Esophagus squamous epithelium (tissue), 5 donors: ENCODE measurements at regions not wholly inside any gene's neighbourhood (a gene's known extent, or its start where the extent isn't known, plus 50 kb on each side); places are given as distances from the start of the nearest gene placed in this dataset.

Experiments used
- DNase-seq: peaks from one replicate; lab custom pipeline; 2025; lab: John Stamatoyannopoulos, UW
- H3K27ac ChIP-seq, 4 donors: fragments of 200-600 bp; sonication (generic); one replicate each; pipeline ENCODE4 v1.5.1; 2016 to 2019; ENCODE audit warnings: mild to moderate bottlenecking in 1 of 4
- H3K27me3 ChIP-seq, 4 donors: fragments of 200-600 bp; sonication (generic); 1 replicate in 3 of 4; 2 replicates in 1 of 4; pipeline versions ENCODE4 v1.5.1 to v1.6.0; 2017 to 2021; ENCODE audit warnings: antibody characterized with exemption in 1 of 4
- H3K36me3 ChIP-seq, 3 donors: fragments of 200-600 bp; sonication (generic); one replicate each; pipeline ENCODE4 v1.5.1; 2016 to 2019
- H3K4me1 ChIP-seq, 3 donors: fragments of 200-600 bp; sonication (generic); one replicate each; pipeline ENCODE4 v1.5.1; 2017 to 2019
- H3K4me3 ChIP-seq, 4 donors: fragments of 200-600 bp; sonication (generic); 1 replicate in 3 of 4; 2 replicates in 1 of 4; pipeline ENCODE4 v1.5.1; 2016 to 2019; ENCODE audit warnings: mild to moderate bottlenecking in 2 of 4, moderate library complexity in 1 of 4
- H3K9me3 ChIP-seq, 3 donors: fragments of 200-600 bp; sonication (generic); one replicate each; pipeline ENCODE4 v1.5.1; 2016 to 2019
- POLR2A ChIP-seq, 4 donors: fragments of 450-650 bp; IDR thresholded peaks; one replicate each; pipeline ENCODE4 v1.6.1; 2017; ENCODE audit warnings: antibody characterized with exemption in 4 of 4, mild to moderate bottlenecking in 4 of 4, moderate library complexity in 3 of 4
- WGBS, 2 donors: methylation state at CpG; one replicate each; pipeline ENCODE4 v1.1.5; 2018; 5-methylcytosine and 5-hydroxymethylcytosine counted together
- intact Hi-C: fragments of 100-400 bp; cut with DNase I; formaldehyde crosslinking; loops from one replicate; pipeline ENCODE4 v1.15.0; 2022
- TF ChIP-seq, protein P1 (sequence below), 6 experiments: fragments of 450-650 bp in 4 of 6; fragments of 200-600 bp in 2 of 6; sonication (generic) in 2 of 6; IDR thresholded peaks; one replicate each; pipeline ENCODE4 v1.5.1; 2016 to 2019; ENCODE audit warnings: antibody characterized with exemption in 6 of 6, mild to moderate bottlenecking in 4 of 6, moderate library complexity in 4 of 6
- donor health status: DM: yes; HTN: yes; CAD: no.

DNA sequence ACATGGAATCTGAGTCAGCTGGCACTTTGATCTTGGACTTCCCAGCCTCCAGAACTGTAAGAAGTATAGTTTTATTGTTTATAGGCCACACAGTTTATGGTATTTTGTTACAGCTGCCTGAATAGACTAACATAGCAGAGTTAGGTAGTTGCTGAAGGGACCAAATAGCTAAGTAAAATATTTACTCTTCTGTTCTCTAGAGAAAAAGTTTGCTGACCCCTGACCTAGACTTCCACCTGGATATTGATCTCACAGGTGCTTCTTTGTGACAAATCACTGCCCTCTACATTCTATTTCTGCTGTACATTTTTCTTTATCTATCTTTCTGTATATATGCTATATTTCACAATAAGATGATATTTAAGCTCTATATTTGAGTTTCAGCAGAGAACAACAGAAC is 212.5 kb downstream of the CSNK2A3 start:
- peak overlapping the region in 1 of 4 donors; percentile 53 for H3K27ac ChIP-seq
- intact Hi-C loops = no loop called here
- no peak for TF ChIP-seq POLR2A (IDR thresholded peaks at IDR 0.05)
- TF ChIP-seq, protein P1, sequence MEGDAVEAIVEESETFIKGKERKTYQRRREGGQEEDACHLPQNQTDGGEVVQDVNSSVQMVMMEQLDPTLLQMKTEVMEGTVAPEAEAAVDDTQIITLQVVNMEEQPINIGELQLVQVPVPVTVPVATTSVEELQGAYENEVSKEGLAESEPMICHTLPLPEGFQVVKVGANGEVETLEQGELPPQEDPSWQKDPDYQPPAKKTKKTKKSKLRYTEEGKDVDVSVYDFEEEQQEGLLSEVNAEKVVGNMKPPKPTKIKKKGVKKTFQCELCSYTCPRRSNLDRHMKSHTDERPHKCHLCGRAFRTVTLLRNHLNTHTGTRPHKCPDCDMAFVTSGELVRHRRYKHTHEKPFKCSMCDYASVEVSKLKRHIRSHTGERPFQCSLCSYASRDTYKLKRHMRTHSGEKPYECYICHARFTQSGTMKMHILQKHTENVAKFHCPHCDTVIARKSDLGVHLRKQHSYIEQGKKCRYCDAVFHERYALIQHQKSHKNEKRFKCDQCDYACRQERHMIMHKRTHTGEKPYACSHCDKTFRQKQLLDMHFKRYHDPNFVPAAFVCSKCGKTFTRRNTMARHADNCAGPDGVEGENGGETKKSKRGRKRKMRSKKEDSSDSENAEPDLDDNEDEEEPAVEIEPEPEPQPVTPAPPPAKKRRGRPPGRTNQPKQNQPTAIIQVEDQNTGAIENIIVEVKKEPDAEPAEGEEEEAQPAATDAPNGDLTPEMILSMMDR (IDR thresholded peaks at IDR 0.05) = no peak

DNA sequence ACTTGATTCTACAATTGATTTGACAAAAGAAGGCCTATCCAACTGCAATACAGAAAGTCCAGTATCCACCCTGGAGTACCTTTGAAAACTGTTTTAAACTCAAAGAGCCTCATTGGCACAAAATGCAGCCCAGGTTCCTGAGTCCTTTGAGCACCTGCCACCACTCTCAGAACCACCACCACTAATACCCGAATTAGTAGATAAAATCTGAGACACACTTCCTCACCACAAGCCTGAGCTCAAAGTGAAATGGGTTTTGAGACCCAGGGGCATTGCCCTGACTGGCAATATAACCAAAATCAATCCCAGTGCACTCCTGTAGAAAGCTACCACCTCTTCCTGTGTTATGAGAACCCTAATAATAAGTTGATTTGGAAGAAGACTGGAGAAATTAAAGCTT is 215.7 kb downstream of the CSNK2A3 start:
- H3K4me1 ChIP-seq = peaks cover 0 to 32% (median 7%) of the 10 kb centered on the region in 3 donors
- H3K27me3 ChIP-seq = no peaks in the 10 kb centered on the region
- no peaks in the 10 kb centered on the region for H3K36me3 ChIP-seq
- H3K27ac ChIP-seq = no peak overlapping the region
- 50 to 57% methylated on average over 1 of the region's 1 CpG for WGBS, 2 donors
- no peaks in the 10 kb centered on the region for H3K9me3 ChIP-seq
- no peak overlapping the region for H3K4me3 ChIP-seq
- DNase-seq = no peak
- intact Hi-C loops = no loop called here
- TF ChIP-seq POLR2A (IDR thresholded peaks at IDR 0.05) = no peak
- TF ChIP-seq, protein P1 (IDR thresholded peaks at IDR 0.05) = no peak

More for the DNA sequence above, 212.5 kb downstream of the CSNK2A3 start:
- Histone ChIP-seq H3K4me1 (peaks cover 0 to 34% (median 11%) of the 10 kb centered on the region in 3 donors), H3K27me3 (no peaks in the 10 kb centered on the region), H3K9me3 (no peaks in the 10 kb centered on the region), H3K36me3 (no peaks in the 10 kb centered on the region), H3K4me3 (no peak overlapping the region)
- DNase-seq = no peak

DNA sequence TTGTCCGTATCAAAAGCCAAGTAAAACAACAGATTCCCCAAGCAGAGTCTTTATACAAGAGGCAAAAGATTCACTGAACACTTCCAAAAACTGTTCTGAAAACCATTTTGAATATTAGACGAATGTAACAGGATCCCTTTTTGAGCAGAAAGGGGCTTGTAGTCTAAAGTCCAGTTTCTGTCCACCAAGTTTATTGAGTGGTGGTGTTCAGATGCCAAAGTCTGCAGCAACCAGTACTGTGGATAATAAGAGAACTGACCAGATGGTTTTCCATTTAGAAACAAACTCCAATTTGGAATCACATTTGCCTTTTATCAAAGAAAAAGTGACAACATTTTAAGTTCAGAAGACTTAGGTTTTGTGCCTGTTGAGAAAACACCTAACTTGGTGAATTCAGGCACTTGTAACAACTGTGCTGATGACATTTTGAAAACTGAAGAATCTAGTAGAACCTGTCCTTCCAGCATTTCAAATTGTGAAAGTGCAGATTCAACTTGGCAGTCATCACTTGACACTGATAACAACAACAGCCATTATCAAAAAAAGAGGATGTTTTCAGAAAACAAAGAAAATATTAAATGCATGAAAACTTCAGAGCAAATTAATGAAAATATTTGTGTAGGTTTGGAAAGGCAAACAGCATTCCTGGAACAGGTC is 217.1 kb downstream of the CSNK2A3 start:
- H3K4me3 ChIP-seq = no peak overlapping the region
- 33 to 50% methylated on average over 2 of the region's 2 CpGs for WGBS, 2 donors
- peak overlapping the region in 1 of 4 donors; percentile 12 for H3K27ac ChIP-seq
- TF ChIP-seq POLR2A (IDR thresholded peaks at IDR 0.05) = no peak
- TF ChIP-seq, protein P1 (IDR thresholded peaks at IDR 0.05) = no peak
- no peaks in the 10 kb centered on the region for H3K9me3 ChIP-seq
- no peaks in the 10 kb centered on the region for H3K36me3 ChIP-seq
- intact Hi-C loops = no loop called here
- no peak for DNase-seq
- peaks cover 0 to 22% (median 3%) of the 10 kb centered on the region in 3 donors for H3K4me1 ChIP-seq
- H3K27me3 ChIP-seq = no peaks in the 10 kb centered on the region

DNA sequence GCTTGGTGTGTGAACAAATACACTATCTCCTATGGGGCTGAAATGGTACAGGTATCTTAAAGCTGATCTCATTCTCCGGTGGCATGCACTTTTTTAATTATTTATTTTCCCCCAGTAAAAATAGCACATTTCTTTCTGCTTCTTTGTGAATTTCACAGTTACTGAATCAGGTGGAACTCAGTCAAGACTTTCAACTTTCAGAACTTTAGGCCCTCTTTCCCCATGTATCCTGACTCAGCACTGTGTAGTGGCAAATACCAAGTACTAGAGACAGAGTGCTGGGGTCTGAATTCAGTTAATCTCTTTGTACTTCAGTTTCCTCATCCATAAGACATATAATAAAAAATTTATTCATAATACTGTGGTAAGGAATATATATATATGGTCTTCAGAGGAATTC is 223.9 kb downstream of the CSNK2A3 start:
- Histone ChIP-seq H3K4me1 (no peaks in the 10 kb centered on the region), H3K27me3 (no peaks in the 10 kb centered on the region), H3K9me3 (no peaks in the 10 kb centered on the region), H3K36me3 (no peaks in the 10 kb centered on the region), H3K27ac (no peak overlapping the region), H3K4me3 (no peak overlapping the region)
- intact Hi-C loops = no loop called here
- no peak for DNase-seq
- 83 to 95% methylated on average over 1 of the region's 1 CpG for WGBS, 2 donors
- TF ChIP-seq, protein P1 (IDR thresholded peaks at IDR 0.05) = no peak
- TF ChIP-seq POLR2A (IDR thresholded peaks at IDR 0.05) = no peak

DNA sequence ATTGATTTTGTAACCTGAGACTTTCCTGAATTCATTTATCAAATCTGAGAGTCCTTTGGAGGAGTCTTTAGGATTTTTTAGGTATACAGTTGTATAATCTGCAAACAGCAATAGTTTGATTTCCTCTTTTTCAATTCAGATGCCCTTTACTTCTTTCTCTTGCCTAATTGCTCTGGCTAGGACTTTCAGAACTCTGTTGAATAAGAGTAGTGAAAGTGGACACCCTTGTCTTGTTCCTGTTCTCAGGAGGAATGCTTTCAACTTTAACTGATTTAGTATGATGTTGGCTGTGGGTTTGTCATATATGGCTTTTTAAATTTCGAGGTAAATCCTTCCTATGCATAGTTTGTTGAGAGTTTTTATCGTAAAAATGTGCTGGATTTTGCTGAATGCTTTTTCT is 227.4 kb downstream of the CSNK2A3 start:
- Histone ChIP-seq H3K27me3 (no peaks in the 10 kb centered on the region), H3K36me3 (no peaks in the 10 kb centered on the region), H3K9me3 (no peaks in the 10 kb centered on the region), H3K27ac (no peak overlapping the region), H3K4me3 (no peak overlapping the region), H3K4me1 (no peaks in the 10 kb centered on the region)
- intact Hi-C loops = no loop called here
- TF ChIP-seq, protein P1 (IDR thresholded peaks at IDR 0.05) = no peak
- no peak for TF ChIP-seq POLR2A (IDR thresholded peaks at IDR 0.05)
- no peak for DNase-seq
- 76 to 77% methylated on average over 2 of the region's 2 CpGs for WGBS, 2 donors
